Prostate gland (tissue), 2 donors: ENCODE measurements at regions not wholly inside any gene's neighbourhood (a gene's known extent, or its start where the extent isn't known, plus 50 kb on each side); places are given as distances from the start of the nearest gene placed in this dataset.

Source experiments
- CTCF ChIP-seq, 4 experiments: fragments of 200-600 bp in 2 of 4; fragments of 450-650 bp in 2 of 4; sonication (generic) in 2 of 4; IDR thresholded peaks; 1 replicate in 3 of 4; 2 replicates in 1 of 4; pipeline ENCODE4 v1.5.1; 2016 to 2019; ENCODE audit warnings: antibody characterized with exemption in 4 of 4, mild to moderate bottlenecking in 2 of 4, moderate library complexity in 2 of 4
- POLR2A ChIP-seq: fragments of 450-650 bp; IDR thresholded peaks from one replicate; pipeline ENCODE4 v1.6.1; 2016; ENCODE audit warnings: antibody characterized with exemption, mild to moderate bottlenecking
- POLR2AphosphoS5 ChIP-seq: sonication (generic); formaldehyde crosslinking; IDR thresholded peaks from one replicate; pipeline ENCODE4 v1.6.1; 2017; ENCODE audit warnings: antibody characterized with exemption

- no peak for TF ChIP-seq CTCF (IDR thresholded peaks at IDR 0.05)
- TF ChIP-seq POLR2AphosphoS5: no peak
- no peak for TF ChIP-seq POLR2A
Measured at GRCh38 chr12:25812295-25812694, 146.2 kb upstream of the RASSF8 start.
